ENCODE measurements at regions not wholly inside any gene's neighbourhood (a gene's known extent, or its start where the extent isn't known, plus 50 kb on each side); places are given as distances from the start of the nearest gene placed in this dataset.

GRCh38 chr4:100970414-100970813 lies 376.9 kb downstream of the PPP3CA start:
- DNase-seq, result no peak

- DNase-seq, result no peak
Measured at GRCh38 chr4:100969925-100970324, 377.4 kb downstream of the PPP3CA start.

DNA sequence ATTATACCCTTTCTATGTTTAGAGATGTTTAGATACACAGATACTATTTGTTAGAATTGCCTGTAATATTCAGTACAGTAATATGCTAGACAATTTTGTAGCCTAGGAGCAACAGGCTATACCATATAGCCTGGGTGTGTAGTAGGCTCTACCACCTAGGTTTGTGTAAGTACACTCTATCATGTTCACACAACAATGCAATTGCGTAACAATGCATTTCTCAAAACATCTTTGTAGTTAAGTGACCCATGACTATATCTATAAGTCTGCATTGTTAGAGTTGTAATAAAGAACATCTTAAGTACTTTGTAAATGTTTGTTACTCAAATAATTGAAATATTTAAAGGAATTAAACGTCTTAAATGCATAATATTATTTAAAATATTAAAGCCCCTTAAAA lies 379.3 kb downstream of the PPP3CA start:
- no peak for DNase-seq

- no peak for DNase-seq
Measured at GRCh38 chr4:100963627-100964026, 383.7 kb downstream of the PPP3CA start.

DNA sequence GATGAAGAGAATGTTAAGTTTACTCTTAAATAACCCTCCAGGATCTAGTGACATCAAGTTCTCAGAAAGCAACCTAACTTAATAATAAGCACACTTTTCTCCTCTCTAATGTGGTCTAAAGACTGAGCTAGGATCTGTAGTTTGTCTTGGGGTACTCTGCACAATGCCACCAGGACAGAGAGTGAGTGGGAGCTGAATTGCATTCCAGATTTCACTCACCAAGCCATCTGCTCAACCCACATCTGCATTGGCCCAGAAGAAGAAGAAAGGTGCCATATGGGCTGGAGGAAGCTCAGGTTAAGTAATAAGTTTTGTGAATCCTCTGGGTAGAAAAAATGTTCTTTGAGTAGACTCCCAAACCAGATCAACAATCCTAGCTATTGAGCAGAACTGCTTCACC lies 384.6 kb downstream of the PPP3CA start:
- no peak for DNase-seq

DNA sequence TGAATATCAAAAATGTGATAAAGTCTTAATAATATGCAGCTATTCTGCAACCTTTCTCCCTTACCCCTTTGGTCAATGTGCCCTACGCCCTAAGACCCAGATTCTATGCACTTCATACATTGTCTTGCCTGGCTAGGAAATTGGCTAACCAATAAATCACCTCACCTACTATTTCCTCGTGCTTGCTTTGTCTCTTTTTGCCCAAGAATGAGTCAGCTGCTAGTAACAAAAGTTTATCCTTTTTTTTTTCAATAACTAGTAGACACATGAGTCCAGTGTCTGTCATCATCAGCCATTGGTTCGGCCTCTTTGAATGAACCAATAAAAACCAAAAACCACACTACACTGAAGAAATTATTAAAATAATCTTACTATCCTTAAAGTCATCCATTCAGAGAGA lies 387.1 kb downstream of the PPP3CA start:
- DNase-seq, result no peak

DNA sequence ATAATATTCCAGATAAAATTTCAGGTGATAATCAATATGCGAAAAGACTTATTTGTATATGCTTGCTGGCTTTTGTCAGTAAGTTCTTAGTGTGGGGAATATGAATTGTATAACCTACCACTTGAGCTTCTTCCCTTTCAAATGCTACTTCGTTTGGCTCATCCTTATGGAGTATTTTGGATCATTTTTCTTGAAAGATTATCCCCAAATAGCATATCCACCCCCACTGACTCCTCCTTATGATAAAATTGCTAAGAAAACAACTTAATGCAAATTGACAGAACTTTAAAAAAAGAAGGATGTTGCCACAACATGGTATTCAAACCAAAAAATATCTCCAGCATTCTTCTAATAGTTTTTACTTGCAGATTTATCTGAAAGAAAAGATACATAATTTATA lies 393.3 kb downstream of the PPP3CA start:
- no peak for DNase-seq

DNA sequence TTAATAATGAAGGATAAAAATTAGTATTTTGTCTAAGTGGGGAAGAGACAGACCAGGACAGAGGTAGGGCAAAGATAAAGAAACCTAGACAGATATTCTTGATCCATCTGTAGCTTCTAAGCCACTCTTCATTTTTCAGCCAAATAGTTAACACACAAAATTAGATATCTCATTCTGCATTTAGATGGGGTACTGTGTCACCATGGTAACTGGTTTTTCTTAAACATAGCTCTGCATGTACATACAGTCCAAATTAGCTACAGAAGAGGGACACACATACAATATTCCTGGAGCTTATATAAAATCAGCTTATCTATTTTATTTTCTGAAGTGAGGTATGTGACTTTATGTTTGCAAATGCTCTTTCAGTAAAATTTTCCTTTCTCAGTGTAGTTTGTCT lies 393.7 kb downstream of the PPP3CA start:
- no peak for DNase-seq

- no peak for DNase-seq
Measured at GRCh38 chr4:100952590-100952989, 394.7 kb downstream of the PPP3CA start.

- no peak for DNase-seq
Measured at GRCh38 chr4:100949350-100949935, 397.9 kb downstream of the PPP3CA start.

GRCh38 chr4:100948911-100949310 lies 398.4 kb downstream of the PPP3CA start:
- DNase-seq, result no peak

- no peak for DNase-seq
Measured at GRCh38 chr4:100945789-100946188, 401.5 kb downstream of the PPP3CA start.

DNA sequence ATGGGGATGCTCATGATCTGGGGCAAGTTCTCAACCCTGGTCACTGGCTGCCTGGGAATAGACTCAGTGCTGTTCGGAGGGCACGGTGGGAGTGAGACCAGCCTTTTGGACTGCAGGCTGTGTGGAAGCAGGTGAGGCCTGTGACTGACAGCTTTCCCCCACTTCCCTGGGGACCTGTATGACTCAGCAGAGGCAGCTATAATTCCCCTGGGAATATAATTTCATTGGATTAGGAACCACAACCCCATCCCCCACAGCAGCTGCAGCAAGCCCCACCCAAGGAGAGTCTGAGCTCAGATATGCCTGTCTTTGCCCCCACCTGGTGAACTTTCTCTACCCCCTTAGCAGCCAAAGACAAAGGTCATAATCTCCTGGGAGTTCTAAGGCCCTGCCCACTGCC lies 408.6 kb downstream of the PPP3CA start:
- DNase-seq, result no peak

DNA sequence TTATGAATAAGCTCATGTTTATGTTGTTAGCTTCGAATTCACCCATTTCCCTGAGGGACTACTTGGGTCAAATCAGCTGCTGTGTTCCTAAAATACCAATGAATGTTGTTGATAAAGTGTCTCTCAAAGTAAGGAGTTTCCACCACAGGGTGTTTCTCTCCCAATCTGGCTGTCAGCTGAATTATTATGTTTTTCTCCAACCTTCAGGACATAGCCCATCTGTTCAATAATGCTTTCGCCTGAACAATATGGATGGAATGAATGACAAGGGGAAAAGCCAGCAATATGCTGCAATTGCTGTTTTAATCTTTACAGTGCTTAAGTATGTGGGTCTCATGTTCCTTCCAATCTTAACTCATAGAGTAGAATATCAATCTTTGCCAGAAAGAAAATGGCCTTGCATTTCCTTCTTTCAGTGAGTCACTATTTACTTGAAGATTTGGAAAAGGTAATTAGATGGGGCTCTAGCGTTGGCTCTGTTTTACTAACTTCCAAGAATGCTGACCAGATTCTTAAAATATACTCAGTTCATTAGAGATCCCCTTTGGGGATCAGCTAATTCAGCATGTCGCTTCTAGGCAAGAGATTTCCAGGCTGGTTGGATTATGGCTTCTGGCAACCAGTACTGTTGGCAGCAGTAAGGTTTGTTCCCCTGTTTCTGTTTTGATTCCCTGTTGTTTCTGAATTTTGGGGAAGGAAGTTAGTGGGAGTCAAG lies 410.5 kb downstream of the PPP3CA start:
- no peak for DNase-seq

DNA sequence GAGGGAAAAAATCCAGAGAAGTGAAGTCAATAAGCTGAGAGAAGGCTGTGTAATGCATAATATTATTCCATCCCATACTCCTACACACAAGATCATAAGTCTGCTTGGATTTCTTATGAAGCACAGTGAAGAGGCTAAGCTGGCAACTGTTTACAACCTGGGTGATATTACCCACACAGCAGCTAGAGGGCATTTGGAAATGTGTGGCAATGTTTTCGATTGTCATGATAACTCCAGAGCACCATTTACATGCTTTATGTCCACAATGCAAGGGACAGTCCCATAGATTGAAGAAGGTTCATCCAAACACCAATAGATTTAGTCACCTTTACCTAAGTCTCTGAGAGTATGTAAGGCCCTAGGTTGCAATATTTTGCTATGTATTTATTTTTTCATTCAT lies 412.2 kb downstream of the PPP3CA start:
- no peak for DNase-seq

DNA sequence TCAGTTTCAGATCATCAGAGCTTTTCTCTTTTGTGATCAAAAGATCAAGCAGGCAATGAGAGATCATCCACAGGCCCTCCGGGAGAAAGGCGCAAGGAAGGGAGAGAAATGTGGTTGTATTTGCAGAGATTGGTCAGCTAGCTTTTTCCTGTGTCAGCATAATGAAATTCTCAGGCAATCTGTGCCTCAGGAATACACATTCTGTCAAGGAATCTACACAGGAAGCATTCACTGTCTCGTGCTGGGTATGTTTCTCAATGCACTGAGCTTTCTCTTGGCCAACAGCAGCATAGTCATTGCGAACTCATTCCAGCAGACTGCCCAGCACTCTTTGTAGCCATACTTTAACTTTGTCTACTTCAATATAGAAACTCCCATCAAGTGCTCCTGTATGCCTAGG lies 413.7 kb downstream of the PPP3CA start:
- peak; percentile 28 to 50 (median 45) for DNase-seq

DNA sequence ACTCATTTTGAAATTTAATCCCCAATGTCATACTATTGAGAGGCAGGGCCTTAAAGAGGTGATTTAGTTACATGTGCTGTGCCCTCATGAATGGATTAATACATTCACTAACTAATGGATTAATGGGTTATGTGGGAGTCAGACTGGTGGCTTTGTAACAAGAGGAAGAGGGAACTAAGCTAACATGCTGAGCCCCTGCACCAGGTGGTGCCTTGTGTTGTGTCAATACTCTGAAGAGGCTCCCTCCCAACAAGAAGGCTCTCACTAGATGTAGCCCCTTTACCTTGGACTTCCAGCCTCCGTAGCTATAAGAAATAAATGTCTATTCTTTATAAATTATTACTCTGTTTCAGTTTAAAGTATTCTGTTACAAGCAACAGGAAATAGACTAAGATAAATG lies 411.9 kb upstream of the EMCN start:
- no peak for DNase-seq

- no peak for DNase-seq
Measured at GRCh38 chr4:100929135-100929534, 411.3 kb upstream of the EMCN start.

GRCh38 chr4:100926039-100926717 lies 408.4 kb upstream of the EMCN start:
- DNase-seq, result no peak

- no peak for DNase-seq
Measured at GRCh38 chr4:100913685-100914084, 395.9 kb upstream of the EMCN start.

DNA sequence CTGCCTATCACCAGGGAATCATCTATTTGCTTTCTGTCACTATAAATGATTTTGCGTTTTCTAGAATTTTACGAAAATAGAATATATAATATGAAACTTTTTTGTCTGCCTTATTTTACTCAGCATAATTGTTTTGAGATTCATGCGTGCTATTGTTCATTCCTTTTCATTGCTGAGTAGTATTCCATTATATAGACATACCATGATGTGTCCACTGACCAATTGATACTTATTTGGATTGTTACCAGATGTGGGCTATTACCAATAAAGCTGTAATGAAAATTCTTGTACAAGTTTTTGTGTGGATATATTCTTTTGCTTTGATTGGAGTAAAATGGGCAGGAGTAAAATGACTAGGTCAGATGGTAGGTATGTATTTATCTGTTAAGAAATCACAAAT lies 390.7 kb upstream of the EMCN start:
- DNase-seq, result no peak

- peak in 1 of 3 donors; percentile 13 for DNase-seq
Measured at GRCh38 chr4:100907465-100908454, 389.9 kb upstream of the EMCN start.

DNA sequence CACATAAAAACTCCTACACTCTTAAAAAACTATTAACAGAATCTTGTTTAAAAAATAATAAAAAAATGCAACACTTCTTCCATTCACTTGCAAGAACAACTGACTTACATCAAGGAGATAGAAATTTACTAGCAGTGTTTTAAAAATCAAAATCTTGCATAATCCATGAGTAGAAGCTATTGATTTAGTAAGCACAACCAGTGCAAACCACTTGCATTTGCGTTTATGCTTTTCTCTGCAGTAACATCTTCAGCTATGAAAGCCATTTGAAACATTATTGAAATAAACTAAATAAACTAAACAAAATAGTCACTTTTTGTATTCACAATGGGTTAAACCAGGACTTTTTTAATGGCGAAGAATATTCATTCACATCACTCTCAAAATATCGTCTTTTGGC lies 389.2 kb upstream of the EMCN start:
- no peak for DNase-seq

All from suppressor macrophage treated with lipopolysaccharide for 1 hour (primary cell).